GM19463 (cell line): ENCODE measurements at regions not wholly inside any gene's neighbourhood (a gene's known extent, or its start where the extent isn't known, plus 50 kb on each side); places are given as distances from the start of the nearest gene placed in this dataset.

Source experiments
- ATAC-seq: cut with Tn5 transposase; IDR thresholded peaks from one replicate; pipeline ENCODE4 v1.9.1; 2021; ENCODE audit warnings: mild to moderate bottlenecking, moderate library complexity; ENCODE audit not compliant: unreplicated experiment

- ATAC-seq, result no peak
Observed at GRCh38 chr5:136701191-136701590, 335.8 kb upstream of the TRPC7 start.

- ATAC-seq, result no peak
Observed at GRCh38 chr5:136699651-136700050, 334.3 kb upstream of the TRPC7 start.

DNA sequence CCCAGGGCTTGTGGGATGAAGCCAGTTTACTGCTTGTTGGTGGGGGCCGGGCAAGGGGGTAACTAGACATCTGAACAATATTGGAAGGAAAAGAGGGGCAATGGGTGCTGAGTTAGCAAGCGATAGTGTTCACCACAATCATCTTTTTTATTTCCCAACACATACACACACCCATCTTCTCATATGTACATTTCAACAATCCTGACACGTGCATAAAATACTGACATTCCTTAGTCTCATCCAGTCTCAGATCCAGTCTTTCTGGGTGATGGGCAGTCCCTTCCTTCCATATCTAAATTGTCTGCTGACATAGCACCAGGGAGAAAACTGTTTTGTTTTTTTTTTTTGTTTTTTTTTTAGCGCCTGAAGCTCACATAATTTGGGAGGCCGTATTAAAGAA is 333.6 kb upstream of the TRPC7 start:
- no peak for ATAC-seq

DNA sequence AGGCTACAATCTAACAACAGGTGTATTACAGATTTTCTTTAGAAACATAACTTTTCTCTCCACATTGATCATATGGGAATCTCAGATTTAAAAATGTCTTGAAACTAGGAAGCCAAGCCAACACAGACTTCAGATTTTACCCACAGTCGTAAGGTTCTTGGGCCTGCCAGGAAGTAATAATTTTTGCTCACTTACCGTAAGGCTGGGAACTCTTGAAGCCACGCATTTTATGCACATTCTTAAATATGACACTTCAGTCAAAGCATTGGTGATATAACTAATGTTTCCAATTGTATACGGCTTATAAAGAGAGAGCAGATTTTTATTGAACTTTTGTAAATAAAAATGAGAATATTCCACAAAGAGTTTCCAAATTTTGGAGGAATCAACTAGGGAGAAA is 328.9 kb upstream of the TRPC7 start:
- ATAC-seq, result no peak

DNA sequence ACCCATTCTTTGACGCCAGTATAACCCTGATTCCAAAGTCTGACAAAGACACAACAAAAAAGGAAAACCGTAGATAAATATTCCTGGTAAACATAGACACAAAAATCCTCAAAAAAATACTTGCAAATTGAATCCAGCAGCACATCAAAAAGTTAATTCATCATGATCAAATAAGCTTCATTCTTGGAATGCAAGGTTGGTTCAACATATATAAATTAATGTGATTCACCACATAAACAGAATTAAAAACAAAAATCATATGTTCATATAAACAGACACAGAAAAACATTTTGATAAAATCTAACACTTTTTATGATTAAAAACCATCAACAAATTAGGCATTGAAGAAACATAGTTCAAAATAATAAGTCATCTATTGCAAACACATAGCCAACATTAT is 324.2 kb upstream of the TRPC7 start:
- ATAC-seq, result no peak

DNA sequence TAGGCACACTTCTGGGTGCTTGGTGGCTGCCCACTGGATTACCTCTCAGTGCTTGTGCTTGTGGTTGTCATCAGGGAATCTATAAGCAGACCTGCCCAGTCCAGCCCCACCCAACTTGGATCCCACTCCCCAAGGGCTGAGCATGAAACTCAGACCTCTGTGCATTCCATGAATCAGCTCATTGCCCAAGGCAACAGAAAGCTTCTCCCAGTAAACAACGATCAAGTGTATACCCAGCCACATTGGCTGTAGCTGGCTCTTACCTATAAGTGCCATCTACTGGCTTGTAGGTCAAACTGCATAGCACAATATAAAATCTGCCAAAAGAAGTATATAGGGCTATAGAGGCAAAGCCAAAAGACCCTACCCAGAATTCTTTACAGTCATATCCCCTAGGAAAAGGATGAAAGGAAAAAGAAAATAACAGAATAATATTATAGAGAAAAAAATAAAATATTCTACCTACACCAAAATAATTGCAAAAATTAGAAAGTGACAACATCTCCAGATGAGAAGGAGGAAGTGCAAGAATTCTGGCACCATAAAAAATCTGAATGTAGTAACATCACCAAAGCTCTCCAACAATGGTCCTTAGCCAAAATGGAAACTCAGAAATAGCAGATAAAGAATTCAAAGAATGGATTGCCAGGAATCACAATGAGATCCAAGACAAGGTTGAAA is 321.0 kb upstream of the TRPC7 start:
- ATAC-seq, result no peak

GRCh38 chr5:136682986-136683385 is 317.6 kb upstream of the TRPC7 start:
- ATAC-seq, result no peak

- no peak for ATAC-seq
Observed at GRCh38 chr5:136679233-136679632, 313.9 kb upstream of the TRPC7 start.

GRCh38 chr5:136677217-136677616 is 311.9 kb upstream of the TRPC7 start:
- no peak for ATAC-seq

GRCh38 chr5:136676685-136677084 is 311.3 kb upstream of the TRPC7 start:
- no peak for ATAC-seq

DNA sequence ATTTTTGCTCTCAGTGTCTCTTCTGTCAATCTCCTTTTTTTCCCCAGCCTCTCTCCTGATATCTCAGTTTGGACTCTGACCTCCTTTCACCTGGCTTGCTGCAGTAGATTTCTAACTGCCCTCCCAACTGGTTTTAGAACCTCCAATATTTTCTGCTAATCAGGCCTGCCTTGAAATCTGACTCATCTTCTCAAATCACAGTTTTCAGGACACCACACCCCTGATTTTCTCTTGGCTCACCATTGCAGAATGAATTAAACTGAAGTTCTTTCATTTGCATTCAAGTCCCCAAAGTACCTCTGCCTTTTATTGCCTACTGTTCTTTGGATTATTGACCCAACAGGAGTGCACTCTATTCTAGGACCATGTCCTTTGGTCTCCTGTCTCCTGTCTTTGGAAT is 310.4 kb upstream of the TRPC7 start:
- no peak for ATAC-seq

DNA sequence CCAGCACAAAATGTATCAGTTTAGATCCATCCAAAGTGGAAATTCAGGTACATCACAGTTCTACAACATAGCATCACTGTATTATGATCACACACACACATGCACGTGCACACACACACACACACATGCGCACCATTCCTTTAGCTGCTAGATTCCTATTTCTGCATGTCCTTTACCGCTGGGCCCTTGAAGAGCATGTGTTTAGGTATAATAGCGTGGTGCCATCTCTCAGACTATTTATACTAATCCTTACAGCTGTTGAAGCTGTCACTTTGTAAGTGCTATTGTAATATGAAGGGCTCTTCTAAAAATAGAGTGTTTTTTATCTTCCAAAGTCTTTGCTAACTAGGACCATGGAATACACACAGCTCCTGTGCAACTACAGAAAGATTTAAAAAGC is 308.8 kb upstream of the TRPC7 start:
- ATAC-seq, result no peak

DNA sequence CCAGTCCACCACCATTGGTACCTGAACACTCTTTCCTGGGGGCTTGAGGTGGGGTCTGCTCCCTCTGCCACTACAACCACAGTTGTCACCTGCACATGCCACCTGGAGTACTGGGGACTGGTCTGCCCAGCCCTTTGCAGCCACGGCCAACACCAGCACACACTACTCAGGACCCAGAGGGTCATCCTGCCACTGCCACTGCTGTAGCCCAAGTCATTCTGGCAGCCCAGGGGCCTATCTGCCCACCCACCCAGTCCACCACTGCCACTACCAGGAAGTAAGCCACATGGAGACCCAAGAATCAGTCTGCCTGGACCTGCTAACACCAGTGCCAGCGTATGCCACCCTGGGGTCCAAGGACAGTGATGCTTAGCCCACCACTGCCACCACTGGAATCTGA is 302.4 kb upstream of the TRPC7 start:
- ATAC-seq, result no peak

DNA sequence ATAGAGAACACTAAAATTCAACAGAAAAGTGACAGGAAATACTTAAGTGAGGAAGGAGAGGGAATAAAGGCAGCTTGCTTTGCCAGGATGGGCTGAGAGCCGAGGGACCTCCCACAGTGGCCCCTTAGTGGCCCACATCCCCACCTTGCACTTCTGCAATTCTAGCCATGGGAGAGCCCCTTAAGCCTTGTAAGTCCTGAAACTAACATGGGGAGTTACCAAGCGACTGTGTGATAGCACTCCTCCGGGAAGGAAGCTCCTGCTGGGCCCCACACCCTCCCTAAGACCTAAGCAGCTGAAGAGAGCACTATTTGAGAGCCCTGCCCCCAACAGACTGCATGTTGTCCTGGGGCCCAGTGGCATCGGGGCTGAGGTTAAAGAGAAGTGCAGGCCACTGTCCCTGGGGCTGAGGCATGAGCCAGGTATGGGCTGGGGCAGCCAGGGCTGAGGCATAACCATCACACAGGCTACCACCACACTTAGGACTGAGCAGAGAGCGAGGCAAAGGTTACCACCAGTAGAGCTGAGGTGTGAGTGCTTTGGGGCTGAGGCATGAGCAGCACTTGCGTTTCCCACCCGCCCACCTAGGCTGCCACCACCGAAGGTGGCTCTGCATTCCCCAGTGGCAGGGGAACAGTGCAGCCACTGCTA is 301.8 kb upstream of the TRPC7 start:
- no peak for ATAC-seq

- ATAC-seq, result no peak
Observed at GRCh38 chr5:136665331-136665730, 300.0 kb upstream of the TRPC7 start.

DNA sequence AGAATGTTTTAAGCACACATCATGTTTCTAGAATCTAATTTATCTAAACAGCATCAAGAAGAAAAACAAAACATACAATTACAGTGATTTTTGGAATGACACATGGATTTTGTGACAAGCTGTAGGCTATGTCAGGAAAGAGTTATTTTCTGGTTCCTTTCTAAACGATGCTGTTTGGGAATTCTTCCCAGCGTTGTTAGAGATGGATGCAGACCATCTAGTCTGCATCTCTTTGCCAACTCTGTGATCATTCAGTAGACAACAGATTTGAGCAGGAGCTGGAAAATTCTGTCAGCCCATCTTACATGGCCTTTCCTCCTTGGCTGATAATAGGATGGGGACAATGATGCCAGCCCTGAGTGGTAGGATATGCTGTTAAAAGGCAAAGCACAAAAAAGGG is 295.7 kb upstream of the TRPC7 start:
- no peak for ATAC-seq

DNA sequence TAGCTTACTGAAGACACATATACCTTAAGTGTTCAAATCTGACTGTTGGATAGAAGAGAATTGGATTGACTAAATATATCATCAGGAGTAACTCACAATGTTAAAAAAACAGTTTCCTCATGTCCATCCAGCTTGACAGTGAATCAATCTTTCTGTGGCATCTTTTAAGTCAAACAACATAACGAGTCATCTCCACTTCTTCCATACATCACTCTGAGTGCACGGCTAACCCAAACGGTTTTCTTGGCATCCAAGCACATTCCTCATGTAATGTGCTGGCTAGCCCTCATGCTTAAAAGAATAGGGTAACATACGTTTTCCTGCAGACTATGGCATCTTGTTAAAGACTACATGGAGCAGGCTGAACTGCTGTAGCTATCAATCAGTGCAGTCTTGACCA is 291.5 kb upstream of the TRPC7 start:
- ATAC-seq, result no peak

DNA sequence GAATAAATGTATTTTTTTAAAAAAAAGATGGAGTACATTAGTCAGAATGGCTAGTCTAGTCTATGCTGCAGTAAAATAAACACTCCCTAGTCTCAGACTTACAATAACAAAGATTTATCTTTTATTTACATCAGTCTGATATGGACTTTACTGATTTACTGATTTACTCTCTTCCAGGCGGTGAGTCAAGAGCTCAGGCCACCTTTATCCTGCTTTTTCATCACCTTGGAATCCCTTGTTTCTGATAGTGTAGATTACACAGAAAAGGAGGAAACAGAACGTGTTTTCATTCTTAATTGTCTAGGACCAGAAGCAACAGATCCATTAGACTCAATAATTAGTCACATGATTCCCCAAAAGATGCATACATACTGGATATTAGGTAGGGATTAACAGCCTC is 290.1 kb upstream of the TRPC7 start:
- ATAC-seq, result no peak

DNA sequence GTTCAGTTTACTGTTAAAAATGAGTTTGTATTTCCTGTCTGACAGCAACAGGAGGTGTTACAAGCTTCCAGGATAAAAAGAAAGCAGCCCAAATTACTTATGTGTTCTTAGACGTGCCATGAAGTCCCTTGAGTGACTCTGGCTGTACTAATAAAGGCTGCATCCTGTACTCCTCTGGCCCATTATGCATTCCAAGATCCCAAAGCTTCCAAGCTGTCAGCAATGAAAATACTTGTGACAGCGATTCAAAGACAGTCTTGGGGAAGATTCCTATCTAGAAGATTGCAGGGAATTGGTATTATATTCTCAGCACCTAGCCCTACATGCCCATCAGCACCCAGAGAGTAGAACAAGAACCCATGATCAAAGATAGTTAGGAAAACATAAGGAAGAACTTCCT is 281.6 kb upstream of the TRPC7 start:
- ATAC-seq, result no peak

- ATAC-seq, result no peak
Observed at GRCh38 chr5:136642976-136643375, 277.6 kb upstream of the TRPC7 start.

DNA sequence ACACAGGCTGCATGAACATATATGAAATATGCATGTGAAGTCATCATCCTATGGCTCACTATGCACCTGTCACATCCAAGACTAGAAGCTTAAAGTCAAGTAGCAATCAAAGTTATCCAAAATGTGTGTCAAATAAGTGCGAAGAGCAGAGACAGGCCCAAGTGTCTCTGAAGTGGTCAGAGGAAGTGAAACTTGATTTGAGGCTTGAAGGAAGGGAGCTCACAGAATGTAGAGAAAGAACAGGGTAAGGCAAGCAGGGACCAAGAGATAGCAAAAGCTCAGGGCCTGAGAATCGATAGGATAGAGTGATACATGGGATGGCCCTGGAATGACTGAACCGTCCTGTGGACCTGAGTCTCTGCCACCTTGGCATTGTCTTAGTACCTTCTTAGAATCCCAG is 274.3 kb upstream of the TRPC7 start:
- ATAC-seq, result no peak

DNA sequence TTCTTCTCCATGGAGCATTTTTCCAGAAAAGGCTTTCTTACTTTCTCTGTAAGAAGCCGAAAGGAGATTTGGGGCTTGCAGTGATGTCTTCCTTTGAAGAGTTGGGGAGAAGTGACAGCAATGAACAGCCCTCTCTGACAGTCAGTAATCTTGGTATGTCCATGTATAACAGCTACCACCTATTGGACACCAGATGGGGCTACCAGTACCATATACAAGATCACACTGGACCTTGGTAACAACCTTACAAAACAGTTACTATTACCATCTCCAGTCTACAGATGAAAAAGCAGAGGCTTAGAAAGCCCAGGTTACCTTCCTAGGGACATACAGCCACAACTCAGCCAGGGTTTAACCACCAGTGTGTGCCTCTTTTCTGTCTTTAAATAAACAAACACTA is 272.7 kb upstream of the TRPC7 start:
- ATAC-seq, result no peak

DNA sequence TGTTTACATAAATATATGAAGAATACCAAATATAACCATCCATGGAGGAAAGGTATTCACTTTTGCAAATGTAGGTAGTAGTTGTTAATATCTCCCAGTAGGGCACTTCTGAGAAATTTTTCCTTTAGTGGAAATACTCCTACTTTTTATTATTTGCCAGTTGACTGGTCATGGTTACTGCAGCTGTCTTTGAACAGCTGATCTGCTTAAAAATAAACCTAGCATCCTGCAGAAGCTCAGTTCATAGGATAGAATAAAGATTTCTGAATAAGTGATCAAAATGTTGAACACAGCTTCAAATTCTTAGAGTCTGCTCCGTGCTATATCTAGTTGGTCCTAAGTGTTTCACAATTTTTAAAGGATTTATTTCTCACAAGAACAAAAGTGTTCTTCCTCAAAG is 270.7 kb upstream of the TRPC7 start:
- no peak for ATAC-seq
